Ishikawa (cell line): ENCODE measurements at regions not wholly inside any gene's neighbourhood (a gene's known extent, or its start where the extent isn't known, plus 50 kb on each side); places are given as distances from the start of the nearest gene placed in this dataset.

Source experiments
- CEBPB ChIP-seq: IDR thresholded peaks from 2 replicates; pipeline ENCODE4 v1.6.1; 2012
- CREB1 ChIP-seq: IDR thresholded peaks from 2 replicates; pipeline ENCODE4 v1.6.1; 2012; ENCODE audit warnings: low read depth
- EGR1 ChIP-seq: IDR thresholded peaks from 2 replicates; pipeline ENCODE4 v1.6.1; 2012
- EP300 ChIP-seq: IDR thresholded peaks from 2 replicates; pipeline ENCODE4 v1.6.1; 2012; ENCODE audit warnings: borderline replicate concordance
- FOXM1 ChIP-seq: IDR thresholded peaks from 2 replicates; pipeline ENCODE4 v1.6.1; 2012; ENCODE audit warnings: low read depth, borderline replicate concordance
- NFIC ChIP-seq: IDR thresholded peaks from 2 replicates; pipeline ENCODE4 v1.6.1; 2012
- RAD21 ChIP-seq: IDR thresholded peaks from 2 replicates; pipeline ENCODE4 v1.6.1; 2012; ENCODE audit warnings: low read depth
- REST ChIP-seq: IDR thresholded peaks from 2 replicates; pipeline ENCODE4 v1.6.1; 2012; ENCODE audit warnings: low read depth, mild to moderate bottlenecking
- TAF1 ChIP-seq: IDR thresholded peaks from 2 replicates; pipeline ENCODE4 v1.6.1; 2012; ENCODE audit warnings: low read depth, mild to moderate bottlenecking
- TCF12 ChIP-seq: IDR thresholded peaks from 2 replicates; pipeline ENCODE4 v1.6.1; 2012; ENCODE audit warnings: low read depth
- TEAD4 ChIP-seq: IDR thresholded peaks from 2 replicates; pipeline ENCODE4 v1.6.1; 2012
- USF1 ChIP-seq: IDR thresholded peaks from 2 replicates; pipeline ENCODE4 v1.6.1; 2012
- YY1 ChIP-seq: IDR thresholded peaks from 2 replicates; pipeline ENCODE4 v1.6.1; 2012; ENCODE audit warnings: low read depth
- ZBTB7A ChIP-seq: IDR thresholded peaks from 2 replicates; pipeline ENCODE4 v1.6.1; 2012; ENCODE audit warnings: low read depth
- TF ChIP-seq, protein P1 (sequence below): IDR thresholded peaks from 2 replicates; pipeline ENCODE4 v1.6.1; 2012

DNA sequence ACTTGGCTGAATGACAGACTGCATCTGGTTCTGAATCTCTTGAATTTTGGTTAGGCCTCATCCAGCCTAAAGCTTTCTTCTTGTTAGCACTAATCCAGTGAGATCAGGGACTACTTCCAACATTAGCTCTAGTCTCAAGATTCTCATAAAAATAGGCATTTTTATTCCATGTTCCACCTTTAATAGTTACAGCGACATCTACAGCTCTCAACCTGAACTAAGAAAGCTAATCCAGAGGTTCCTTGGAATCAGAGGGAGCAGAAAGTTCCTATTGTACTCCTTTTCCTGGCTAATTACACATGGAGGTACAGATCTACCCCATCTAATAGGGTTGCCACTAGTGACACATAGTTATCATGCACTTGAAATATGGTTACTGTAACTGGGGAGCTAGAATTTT, 391.9 kb downstream of the RMST start:
- TF ChIP-seq ZBTB7A = no peak
- TF ChIP-seq YY1 = no peak
- no peak for TF ChIP-seq TEAD4
- no peak for TF ChIP-seq CEBPB
- TF ChIP-seq USF1 = no peak
- TF ChIP-seq, protein P1, sequence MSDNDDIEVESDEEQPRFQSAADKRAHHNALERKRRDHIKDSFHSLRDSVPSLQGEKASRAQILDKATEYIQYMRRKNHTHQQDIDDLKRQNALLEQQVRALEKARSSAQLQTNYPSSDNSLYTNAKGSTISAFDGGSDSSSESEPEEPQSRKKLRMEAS = no peak
- no peak for TF ChIP-seq REST
- TF ChIP-seq CREB1 = no peak
- TF ChIP-seq RAD21 = no peak
- no peak for TF ChIP-seq NFIC
- TF ChIP-seq EGR1 = no peak
- TF ChIP-seq TCF12 = no peak
- no peak for TF ChIP-seq EP300
- no peak for TF ChIP-seq FOXM1
- TF ChIP-seq TAF1 = no peak

GRCh38 chr12:97862072-97862471, 399.5 kb downstream of the RMST start:
- TF ChIP-seq, protein P1 = no peak
- TF ChIP-seq EGR1 (no peak), RAD21 (no peak), FOXM1 (no peak), CREB1 (no peak), TEAD4 (no peak), NFIC (no peak), TCF12 (no peak), ZBTB7A (no peak), REST (no peak), CEBPB (no peak), EP300 (no peak), USF1 (no peak), TAF1 (no peak), YY1 (no peak)

GRCh38 chr12:97875064-97875463, 412.5 kb downstream of the RMST start:
- no peak for TF ChIP-seq TAF1
- no peak for TF ChIP-seq YY1
- TF ChIP-seq ZBTB7A = no peak
- TF ChIP-seq CREB1 = no peak
- no peak for TF ChIP-seq FOXM1
- TF ChIP-seq TEAD4 = no peak
- no peak for TF ChIP-seq USF1
- TF ChIP-seq, protein P1 = no peak
- no peak for TF ChIP-seq NFIC
- TF ChIP-seq CEBPB = no peak
- no peak for TF ChIP-seq RAD21
- no peak for TF ChIP-seq EGR1
- no peak for TF ChIP-seq EP300
- TF ChIP-seq REST = no peak
- no peak for TF ChIP-seq TCF12

DNA sequence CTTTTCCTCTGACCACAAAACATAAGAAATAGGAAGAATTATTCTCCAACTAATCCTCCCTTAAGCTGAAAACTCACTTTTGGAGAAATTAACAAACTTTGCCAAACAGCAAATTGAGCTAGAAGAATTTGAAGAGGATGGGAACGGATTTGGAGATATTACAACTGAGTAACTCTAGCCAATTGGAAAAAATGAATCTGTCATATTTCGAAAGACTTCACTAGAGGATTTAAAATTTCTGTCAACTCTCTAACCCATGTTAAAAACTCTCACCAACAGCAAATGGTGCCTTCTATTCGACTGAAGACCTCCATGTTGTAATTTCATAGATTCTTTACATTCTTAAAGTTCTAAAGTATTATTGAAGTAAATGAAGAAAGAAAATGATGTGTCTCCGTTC, 414.2 kb downstream of the RMST start:
- no peak for TF ChIP-seq FOXM1
